HG02870 (cell line): ENCODE measurements at regions not wholly inside any gene's neighbourhood (a gene's known extent, or its start where the extent isn't known, plus 50 kb on each side); places are given as distances from the start of the nearest gene placed in this dataset.
"Not testable (repeated sequence)": the region's sequence is repeated elsewhere in the genome, so short reads cannot be mapped to it uniquely, and the experiment has no call there.

ENCODE experiments used
- ATAC-seq: cut with Tn5 transposase; IDR thresholded peaks from one replicate; pipeline ENCODE4 v1.9.1; 2021; ENCODE audit warnings: mild to moderate bottlenecking, moderate library complexity; ENCODE audit not compliant: unreplicated experiment

GRCh38 chr1:209132736-209133467, 450.6 kb upstream of the CAMK1G start:
- no peak for ATAC-seq

DNA sequence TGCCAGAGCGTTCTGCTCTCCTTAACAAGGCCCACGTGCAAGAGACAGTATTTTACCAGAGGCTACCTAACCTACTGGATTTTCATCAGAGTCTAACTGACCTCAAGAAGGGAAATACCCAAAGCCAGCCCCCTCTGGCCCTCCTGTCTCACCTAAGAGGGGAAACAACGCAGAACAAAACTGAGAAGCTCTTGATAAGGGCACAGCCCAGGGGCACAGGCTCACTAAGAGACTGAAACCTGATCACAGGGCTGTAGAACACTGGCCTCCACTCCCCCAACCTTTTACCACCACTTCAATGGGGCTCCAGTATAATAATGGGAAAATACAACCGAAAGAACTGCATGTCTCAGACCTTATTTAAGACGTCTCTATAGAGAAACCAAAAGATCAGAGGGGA, 449.5 kb upstream of the CAMK1G start:
- peak; percentile 83 for ATAC-seq

DNA sequence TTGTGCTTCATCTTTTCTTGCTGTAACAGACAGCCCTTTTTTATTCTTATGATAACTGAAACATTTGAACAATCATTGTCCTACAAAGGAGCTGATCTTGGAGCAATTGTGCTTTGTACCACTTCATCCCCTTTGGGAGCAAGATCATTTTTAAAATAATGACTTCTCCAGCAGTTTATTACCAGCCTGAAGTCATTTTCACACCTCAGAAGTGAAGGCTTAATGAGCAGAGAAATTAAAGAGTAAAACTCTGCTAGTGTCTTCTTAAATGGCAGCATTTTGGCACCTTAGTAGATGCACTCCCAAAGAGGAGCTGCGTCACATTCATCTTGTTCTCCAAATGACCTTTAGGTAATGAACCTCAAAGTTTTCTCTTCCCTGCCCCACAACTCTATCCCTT, 439.6 kb upstream of the CAMK1G start:
- no peak for ATAC-seq

DNA sequence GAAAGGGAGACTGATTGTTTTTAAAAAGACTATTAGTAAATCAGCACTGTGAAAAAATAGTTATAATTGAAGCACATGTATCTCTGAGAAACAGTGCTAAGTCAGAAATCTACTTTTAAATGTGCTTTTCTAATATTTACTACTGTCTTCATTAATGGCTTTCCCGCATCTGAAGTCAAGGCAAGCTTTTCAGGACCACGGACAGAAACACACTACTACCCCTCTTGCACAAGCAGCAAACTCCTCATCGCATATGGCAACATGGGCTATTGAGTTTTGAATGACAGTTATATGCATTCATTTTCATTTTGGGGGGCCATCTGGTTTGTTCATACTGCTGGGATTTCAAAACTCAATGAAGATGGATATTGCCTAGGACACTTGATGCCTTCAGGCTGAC, 433.4 kb upstream of the CAMK1G start:
- no peak for ATAC-seq

- ATAC-seq: no peak
Measured at GRCh38 chr1:209153411-209153810, 430.1 kb upstream of the CAMK1G start.

GRCh38 chr1:209154912-209155311, 428.6 kb upstream of the CAMK1G start:
- ATAC-seq: no peak

- no peak for ATAC-seq
Measured at GRCh38 chr1:209155546-209155945, 428.0 kb upstream of the CAMK1G start.

- no peak for ATAC-seq
Measured at GRCh38 chr1:209156991-209157390, 426.5 kb upstream of the CAMK1G start.

DNA sequence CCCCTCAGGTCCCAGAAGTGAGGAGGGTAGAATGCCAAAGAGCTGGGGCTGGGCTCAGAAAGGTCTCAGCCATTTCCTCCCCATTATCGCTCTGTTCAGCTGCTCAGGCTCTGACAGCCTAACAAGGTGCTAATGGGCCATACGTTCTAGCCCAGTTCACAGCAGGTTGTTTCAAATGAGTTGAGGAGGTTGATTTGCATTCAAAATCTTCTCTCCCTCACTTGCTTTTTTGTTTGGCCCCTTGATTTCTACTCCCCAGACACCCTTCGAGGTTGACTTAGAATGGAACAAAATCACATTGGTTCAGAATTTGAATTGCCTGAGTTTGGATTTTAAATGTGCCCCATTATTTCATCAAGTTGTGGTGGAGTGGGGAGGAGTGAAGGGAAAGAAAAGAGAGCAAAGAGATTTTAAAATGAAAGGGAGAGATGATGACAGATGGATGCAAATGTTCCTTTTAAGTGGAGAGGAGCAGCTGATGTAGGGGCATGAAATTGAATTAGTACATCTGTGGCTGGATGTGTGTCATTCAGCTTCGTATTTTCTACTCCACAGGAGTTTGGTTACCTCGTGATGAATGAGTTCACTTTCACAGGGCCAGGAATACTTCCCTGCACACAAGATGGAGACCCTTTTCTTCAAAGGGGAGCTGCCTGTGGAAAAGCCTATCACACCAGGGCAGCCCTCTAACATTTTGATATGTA, 425.8 kb upstream of the CAMK1G start:
- ATAC-seq: no peak

- no peak for ATAC-seq
Measured at GRCh38 chr1:209158851-209159250, 424.7 kb upstream of the CAMK1G start.

DNA sequence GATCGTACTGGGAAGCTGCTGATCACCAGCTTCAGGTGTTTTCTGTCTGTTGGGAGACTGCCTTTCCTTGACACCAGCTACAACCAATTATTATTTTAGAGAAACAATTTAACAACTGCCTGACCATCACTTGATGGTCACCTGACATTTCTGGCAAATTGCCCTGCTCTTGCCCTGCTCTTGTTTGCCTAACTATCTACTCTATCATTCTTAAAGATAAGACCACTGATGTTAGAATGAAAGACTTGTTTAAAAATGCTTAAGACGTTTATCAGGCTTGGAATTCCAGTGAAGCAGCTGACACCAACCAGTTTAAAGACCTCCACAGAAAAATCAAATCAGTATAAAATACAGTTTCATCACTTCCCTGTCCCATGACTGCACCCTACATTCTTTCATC, 423.3 kb upstream of the CAMK1G start:
- ATAC-seq: no peak

- no peak for ATAC-seq
Measured at GRCh38 chr1:209162651-209163050, 420.9 kb upstream of the CAMK1G start.

DNA sequence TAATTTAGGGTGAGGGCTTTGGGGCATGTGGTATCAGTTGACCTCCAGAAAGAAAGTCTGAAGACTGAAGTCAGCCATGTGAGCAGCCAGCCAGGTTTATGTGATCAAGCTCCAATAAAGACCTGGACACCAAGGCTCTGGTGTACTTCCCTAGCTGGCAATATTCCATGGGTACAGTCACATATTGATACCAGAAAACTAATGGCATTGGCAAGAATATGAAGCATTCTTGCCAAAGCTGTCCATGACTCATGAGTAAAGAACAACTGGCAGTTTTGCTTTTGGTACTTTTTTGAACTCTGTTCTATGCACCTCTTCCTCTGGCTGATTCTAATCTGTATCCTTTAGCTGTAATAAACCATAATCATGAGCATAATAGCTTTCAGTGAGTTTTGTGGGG, 415.3 kb upstream of the CAMK1G start:
- ATAC-seq: no peak

DNA sequence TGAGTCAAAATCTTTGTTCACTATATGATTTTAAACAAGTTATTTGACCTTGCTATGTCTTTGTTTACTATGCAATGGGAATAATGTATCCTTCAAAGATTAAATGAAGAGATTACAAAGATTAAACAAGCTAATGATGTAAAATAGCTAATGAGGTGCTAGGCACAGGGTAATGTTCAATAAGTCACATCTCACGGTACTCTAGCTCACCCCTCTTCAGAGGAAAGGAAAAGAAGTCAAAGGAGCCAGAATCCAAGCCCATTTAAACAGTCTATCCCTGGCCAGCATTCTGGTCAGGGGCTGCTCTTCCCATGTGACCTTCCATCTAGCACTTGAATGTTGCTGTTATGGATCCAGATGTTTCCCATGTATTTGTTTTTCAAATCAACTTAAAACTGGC, 412.4 kb upstream of the CAMK1G start:
- ATAC-seq: no peak

GRCh38 chr1:209172286-209172685, 411.2 kb upstream of the CAMK1G start:
- ATAC-seq: no peak

GRCh38 chr1:209172792-209173542, 410.5 kb upstream of the CAMK1G start:
- ATAC-seq: not testable (repeated sequence)

DNA sequence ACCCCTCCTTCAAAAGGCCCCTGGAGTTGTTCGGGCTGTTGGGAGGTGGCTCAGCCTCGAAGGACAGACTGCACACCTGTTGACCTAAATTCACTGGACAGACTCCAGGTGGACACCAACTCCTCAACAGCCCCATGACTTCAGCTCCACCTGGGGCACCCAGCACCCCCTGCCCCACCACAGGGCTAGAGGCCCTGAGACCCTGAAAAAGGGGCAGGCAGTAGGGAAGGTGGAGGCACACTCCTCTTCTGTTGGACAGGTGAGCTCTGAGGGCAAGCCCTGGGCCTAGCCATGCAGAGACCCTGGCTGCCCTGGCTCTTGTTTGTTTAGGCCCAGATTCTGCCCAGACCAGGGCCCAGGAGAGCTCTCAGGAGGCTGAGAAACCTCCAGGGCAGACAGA, 409.7 kb upstream of the CAMK1G start:
- not testable (repeated sequence) for ATAC-seq

- no peak for ATAC-seq
Measured at GRCh38 chr1:209176866-209177430, 406.6 kb upstream of the CAMK1G start.

DNA sequence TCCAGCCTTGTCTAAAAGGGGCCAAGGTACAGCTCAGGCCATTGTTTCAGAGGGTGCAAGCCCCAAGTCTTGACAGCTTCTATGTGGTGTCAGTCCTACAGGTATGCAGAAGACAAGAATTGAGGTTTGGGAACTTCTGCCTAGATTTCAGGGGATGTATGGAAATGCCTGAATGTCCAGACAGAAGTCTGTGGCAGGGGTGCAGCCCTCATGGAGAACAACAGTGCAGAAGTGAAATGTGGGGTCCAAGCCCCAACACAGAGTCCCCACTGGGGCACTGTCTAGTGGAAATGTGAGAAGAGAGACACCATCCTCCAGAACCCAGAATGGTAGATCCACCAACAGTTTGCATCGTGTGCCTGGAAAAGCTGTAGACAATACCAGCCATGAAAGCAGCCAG, 400.3 kb upstream of the CAMK1G start:
- ATAC-seq: no peak

GRCh38 chr1:209187589-209187988, 395.9 kb upstream of the CAMK1G start:
- no peak for ATAC-seq

GRCh38 chr1:209190591-209191261, 392.8 kb upstream of the CAMK1G start:
- peak; percentile 78 for ATAC-seq
